ENCODE measurements at regions not wholly inside any gene's neighbourhood (a gene's known extent, or its start where the extent isn't known, plus 50 kb on each side); places are given as distances from the start of the nearest gene placed in this dataset.
"Not testable (repeated sequence)": the region's sequence is repeated elsewhere in the genome, so short reads cannot be mapped to it uniquely, and the experiment has no call there.

- H3K4me3 ChIP-seq (ENCODE audit: low read depth, low read length), result no peak overlapping the region
- TF ChIP-seq CTCF (IDR thresholded peaks at IDR 0.05; ENCODE audit: low read depth, low read length), result no peak
These were observed 187.7 kb downstream of the C1orf94 start for GRCh38 chr1:34364376-34364775.

DNA sequence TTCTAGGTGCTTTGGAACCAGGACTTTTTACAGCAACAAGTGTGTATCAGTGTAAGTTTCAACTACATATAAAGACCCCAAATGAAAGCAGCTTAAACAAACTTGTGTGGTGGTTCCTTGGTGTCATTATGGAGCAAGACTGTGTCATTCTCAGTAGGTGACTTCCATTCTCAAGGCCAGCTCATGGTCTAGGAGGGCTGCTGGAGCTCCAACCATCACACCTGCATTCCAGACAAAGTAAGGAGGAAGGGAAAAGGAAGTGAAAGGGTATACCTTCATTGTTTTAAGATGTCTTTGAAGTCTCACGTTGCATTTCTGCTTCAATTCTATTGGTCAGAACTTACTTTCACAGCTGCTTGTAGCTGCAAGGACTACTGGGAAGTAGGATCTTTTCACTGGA, 188.6 kb downstream of the C1orf94 start:
- no peak overlapping the region for H3K4me3 ChIP-seq (ENCODE audit: low read depth, low read length)
- TF ChIP-seq CTCF (IDR thresholded peaks at IDR 0.05; ENCODE audit: low read depth, low read length), result no peak

DNA sequence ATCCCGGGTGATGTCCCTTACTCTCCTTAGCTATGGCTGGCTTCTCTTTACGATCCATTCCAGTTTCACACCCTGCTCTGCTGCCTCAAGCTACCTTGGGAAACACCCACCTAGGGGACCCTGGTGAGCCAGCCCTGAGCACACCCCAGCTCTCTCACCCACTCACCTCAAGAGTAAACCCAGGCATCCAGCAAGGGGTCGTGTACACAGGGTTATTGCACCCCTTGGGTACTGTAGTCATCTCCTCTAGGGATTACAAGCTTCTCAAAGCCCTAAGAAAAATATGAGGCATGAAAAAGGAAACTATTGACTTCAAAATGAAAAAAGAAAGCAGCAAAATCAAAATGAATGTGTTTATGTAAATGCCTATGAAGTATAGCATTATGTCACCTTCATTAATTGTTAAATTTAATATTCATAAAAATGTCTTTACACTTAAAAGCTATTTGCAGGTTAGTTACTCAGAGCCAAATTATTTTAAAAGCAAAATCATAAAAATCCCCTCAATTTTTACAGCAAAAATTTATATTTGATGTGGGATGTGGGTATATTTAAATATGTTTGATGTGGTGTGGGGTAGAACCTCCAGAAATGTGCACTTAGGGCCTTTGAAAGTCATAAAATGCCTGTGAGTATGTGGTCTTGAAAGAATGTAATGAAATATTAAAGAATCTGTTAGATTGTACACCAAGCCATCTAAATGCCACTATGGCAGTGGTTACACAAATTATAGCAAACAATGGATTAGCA, 190.3 kb downstream of the C1orf94 start:
- no peak for TF ChIP-seq CTCF (IDR thresholded peaks at IDR 0.05; ENCODE audit: low read depth, low read length)
- no peak overlapping the region for H3K4me3 ChIP-seq (ENCODE audit: low read depth, low read length)

DNA sequence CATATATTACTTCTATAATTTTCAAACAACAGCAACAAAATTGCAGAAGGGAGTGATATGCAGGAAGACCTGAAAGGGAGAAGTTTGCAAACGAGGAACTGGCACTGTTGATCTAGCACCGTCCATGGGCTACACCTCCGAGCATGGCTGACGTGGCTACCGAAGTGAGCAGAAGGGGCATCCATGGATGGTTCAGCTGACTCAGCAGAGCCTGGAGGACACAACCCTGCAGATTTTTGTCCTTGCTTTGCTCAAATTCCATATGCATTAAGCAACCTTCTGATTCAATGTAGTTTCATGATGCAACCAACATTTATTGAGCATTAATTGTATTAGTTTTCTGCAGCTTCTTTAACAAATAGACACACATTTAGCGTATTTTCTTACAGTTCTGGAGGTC, 191.2 kb downstream of the C1orf94 start:
- no peak for TF ChIP-seq CTCF (IDR thresholded peaks at IDR 0.05; ENCODE audit: low read depth, low read length)
- H3K4me3 ChIP-seq (ENCODE audit: low read depth, low read length), result no peak overlapping the region

DNA sequence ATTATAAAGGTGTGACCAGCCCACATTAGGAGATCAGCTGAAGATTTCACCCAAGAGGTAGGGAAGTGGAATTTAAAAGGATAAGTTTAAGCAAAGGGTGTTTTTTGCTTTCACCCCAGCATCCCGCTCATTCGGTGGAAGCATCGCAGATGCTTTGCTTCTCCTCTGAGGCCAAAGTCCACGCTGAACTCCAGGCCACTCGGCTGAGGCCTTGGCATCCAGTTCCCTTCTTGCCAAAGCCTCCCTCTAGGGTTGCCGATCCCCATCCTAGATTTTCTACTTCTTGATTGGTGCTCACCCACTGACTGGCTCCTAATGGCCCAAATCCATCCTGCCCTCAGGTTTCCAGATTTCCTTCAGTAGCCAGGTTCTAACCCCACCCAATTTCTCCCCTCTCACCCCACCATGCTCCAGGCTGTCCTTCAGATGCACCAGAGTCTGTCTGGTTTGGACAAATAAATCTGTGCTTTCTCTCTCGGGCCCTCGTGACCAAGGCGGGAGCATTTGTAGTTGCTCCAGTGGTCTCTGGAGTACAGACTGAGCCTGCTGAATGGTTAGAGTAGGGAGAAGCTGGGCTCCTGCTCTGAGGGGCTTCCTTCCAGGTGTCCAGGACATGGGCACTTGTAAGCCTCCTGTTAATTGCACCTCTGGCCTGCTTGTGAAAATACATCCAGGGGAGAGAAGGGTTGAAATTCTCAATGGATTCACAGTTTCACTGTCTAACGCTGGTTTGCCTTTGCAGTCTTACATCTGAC, 193.2 kb downstream of the C1orf94 start:
- TF ChIP-seq CTCF (IDR thresholded peaks at IDR 0.05; ENCODE audit: low read depth, low read length), result no peak
- H3K4me3 ChIP-seq (ENCODE audit: low read depth, low read length), result no peak overlapping the region

- no peak overlapping the region for H3K4me3 ChIP-seq (ENCODE audit: low read depth, low read length)
- no peak for TF ChIP-seq CTCF (IDR thresholded peaks at IDR 0.05; ENCODE audit: low read depth, low read length)
These were observed 194.0 kb downstream of the C1orf94 start for GRCh38 chr1:34370748-34371147.

DNA sequence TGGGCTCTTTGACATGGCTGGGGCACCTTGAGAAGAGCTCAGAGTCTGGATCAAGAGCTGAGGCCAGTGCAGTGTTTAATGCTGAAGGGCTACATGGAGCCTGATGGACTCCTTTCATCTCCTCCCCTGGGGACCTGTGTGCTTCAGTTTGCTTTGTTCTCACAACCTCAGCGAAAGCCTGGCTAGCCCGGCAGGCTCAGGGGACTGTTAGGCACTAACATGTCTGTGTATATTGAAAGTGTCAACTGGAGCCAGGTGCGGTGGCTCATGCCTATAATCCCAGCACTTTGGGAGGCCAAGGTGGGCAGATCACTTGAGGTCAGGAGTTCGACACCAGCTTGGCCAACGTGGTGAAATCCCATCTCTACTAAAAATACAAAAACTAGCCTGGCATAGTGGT, 194.5 kb downstream of the C1orf94 start:
- H3K4me3 ChIP-seq (ENCODE audit: low read depth, low read length), result not testable (repeated sequence)
